ENCODE measurements at regions not wholly inside any gene's neighbourhood (a gene's known extent, or its start where the extent isn't known, plus 50 kb on each side); places are given as distances from the start of the nearest gene placed in this dataset.
A peak's percentile ranks its signal among the peaks of the same experiment; 100 is the strongest.

DNA sequence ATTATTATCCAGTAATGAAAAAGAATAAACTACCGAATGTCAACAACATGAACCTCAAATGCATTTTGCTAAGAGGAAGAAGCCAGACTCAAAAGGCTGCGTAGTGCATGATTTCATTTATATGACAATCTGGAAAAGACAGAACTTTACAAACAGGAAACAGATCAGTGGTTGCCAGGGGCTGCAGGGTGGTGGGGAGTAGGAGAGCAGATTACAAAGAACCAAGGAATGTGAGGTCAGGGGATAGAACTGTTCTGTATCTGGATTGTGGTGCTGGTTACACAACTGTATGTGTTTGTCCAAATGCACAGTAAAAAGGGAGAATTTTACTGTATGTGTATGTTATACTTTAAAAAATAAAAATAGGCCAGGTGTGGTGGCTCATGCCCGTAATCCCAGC is 89.7 kb upstream of the MYL2 start:
- TF ChIP-seq, protein P1, sequence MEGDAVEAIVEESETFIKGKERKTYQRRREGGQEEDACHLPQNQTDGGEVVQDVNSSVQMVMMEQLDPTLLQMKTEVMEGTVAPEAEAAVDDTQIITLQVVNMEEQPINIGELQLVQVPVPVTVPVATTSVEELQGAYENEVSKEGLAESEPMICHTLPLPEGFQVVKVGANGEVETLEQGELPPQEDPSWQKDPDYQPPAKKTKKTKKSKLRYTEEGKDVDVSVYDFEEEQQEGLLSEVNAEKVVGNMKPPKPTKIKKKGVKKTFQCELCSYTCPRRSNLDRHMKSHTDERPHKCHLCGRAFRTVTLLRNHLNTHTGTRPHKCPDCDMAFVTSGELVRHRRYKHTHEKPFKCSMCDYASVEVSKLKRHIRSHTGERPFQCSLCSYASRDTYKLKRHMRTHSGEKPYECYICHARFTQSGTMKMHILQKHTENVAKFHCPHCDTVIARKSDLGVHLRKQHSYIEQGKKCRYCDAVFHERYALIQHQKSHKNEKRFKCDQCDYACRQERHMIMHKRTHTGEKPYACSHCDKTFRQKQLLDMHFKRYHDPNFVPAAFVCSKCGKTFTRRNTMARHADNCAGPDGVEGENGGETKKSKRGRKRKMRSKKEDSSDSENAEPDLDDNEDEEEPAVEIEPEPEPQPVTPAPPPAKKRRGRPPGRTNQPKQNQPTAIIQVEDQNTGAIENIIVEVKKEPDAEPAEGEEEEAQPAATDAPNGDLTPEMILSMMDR (conservative IDR thresholded peaks at IDR 0.05), result no peak
- TF ChIP-seq ZFX (IDR thresholded peaks at IDR 0.05), result no peak

GRCh38 chr12:111006621-111007020 is 86.2 kb upstream of the MYL2 start:
- H3K27ac ChIP-seq, result no peak overlapping the region
- TF ChIP-seq, protein P1 (conservative IDR thresholded peaks at IDR 0.05), result no peak
- TF ChIP-seq ZFX (IDR thresholded peaks at IDR 0.05), result no peak

More for the DNA sequence above, 89.7 kb upstream of the MYL2 start:
- H3K27ac ChIP-seq, result no peak overlapping the region

- TF ChIP-seq, protein P1 (conservative IDR thresholded peaks at IDR 0.05), result no peak
- no peak for TF ChIP-seq ZFX (IDR thresholded peaks at IDR 0.05)
- no peak overlapping the region for H3K27ac ChIP-seq
These were observed 78.6 kb upstream of the MYL2 start for GRCh38 chr12:110998971-110999370.

DNA sequence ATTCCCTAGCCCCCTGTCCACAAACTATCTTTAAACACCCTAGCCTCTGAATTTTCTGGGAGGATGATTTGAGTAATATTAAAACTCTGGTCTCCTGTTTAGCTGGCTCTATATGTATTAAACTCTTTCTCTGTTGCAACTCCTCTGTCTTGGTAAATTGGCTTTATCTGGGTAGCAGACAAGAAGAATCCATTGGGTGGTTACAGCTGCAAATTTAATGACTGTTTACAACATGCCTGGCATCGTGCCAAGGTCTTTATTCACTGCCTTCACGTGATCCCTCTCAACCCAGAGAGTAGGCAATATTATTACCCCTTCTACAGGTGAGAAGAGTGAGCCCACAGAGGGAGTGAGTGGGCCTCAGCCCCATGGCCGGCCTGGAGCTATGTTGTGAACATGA is 77.8 kb upstream of the MYL2 start:
- TF ChIP-seq ZFX (IDR thresholded peaks at IDR 0.05), result no peak
- no peak overlapping the region for H3K27ac ChIP-seq

DNA sequence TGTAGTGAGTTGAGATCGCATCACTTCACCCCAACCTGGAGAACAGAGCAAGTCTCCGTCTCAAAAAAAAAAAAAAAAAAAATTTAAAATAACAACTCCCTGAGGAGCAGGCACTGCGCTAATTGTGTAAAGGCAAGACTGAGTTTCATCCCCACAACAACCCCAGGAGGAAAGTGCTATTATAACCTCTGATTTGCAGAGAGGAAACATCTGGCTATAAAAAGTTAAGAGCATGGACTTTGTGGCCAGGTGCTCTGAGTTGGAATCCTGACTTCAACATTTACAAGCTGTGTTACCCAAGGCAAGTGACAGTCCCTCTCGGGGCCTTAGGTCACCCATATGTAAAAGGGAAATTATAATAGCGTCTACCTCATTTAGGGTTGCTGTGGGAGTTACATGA is 76.0 kb upstream of the MYL2 start:
- H3K27ac ChIP-seq, result no peak overlapping the region
- TF ChIP-seq, protein P1 (conservative IDR thresholded peaks at IDR 0.05), result no peak
- no peak for TF ChIP-seq ZFX (IDR thresholded peaks at IDR 0.05)

- no peak overlapping the region for H3K27ac ChIP-seq
- TF ChIP-seq ZFX (IDR thresholded peaks at IDR 0.05), result no peak
- TF ChIP-seq, protein P1 (conservative IDR thresholded peaks at IDR 0.05), result no peak
These were observed 75.2 kb upstream of the MYL2 start for GRCh38 chr12:110995615-110996014.

GRCh38 chr12:110995016-110995415 is 74.6 kb upstream of the MYL2 start:
- H3K27ac ChIP-seq, result no peak overlapping the region
- TF ChIP-seq, protein P1 (conservative IDR thresholded peaks at IDR 0.05), result no peak
- no peak for TF ChIP-seq ZFX (IDR thresholded peaks at IDR 0.05)

GRCh38 chr12:110993434-110993833 is 73.1 kb upstream of the MYL2 start:
- H3K27ac ChIP-seq, result peak overlapping the region; percentile 27
- TF ChIP-seq, protein P1 (conservative IDR thresholded peaks at IDR 0.05), result no peak
- no peak for TF ChIP-seq ZFX (IDR thresholded peaks at IDR 0.05)
